ENCODE measurements at regions not wholly inside any gene's neighbourhood (a gene's known extent, or its start where the extent isn't known, plus 50 kb on each side); places are given as distances from the start of the nearest gene placed in this dataset.
"Not testable (repeated sequence)": the region's sequence is repeated elsewhere in the genome, so short reads cannot be mapped to it uniquely, and the experiment has no call there.

GRCh38 chr4:28269426-28269825 lies 1408.8 kb downstream of the STIM2 start:
- WGBS, 2 donors, result 55 to 64% methylated on average over 2 of the region's 2 CpGs
- Histone ChIP-seq H3K36me3 (ENCODE audit: control insufficient read depth in 1 of 2, insufficient read depth in 2 of 2, low read length in 1 of 2) (no peaks in the 10 kb centered on the region), H3K27me3 (ENCODE audit: control insufficient read depth in 1 of 2, insufficient read depth in 2 of 2, low read length in 1 of 2) (no peaks in the 10 kb centered on the region), H3K27ac (ENCODE audit: low read depth in 1 of 2, low read length in 2 of 2) (no peak overlapping the region), H3K9me3 (ENCODE audit: control insufficient read depth, low read length) (no peaks in the 10 kb centered on the region), H3K4me3 (ENCODE audit: low read length in 2 of 2) (no peak overlapping the region), H3K4me1 (ENCODE audit: control insufficient read depth in 1 of 2, insufficient read depth in 2 of 2, low read length in 2 of 2) (no peaks in the 10 kb centered on the region)
- DNase-seq (no peak), ATAC-seq (ENCODE audit: low FRiP score) (no peak)
- intact Hi-C loops (cut with DNase I), result no loop called here

- H3K4me1 ChIP-seq (ENCODE audit: control insufficient read depth in 1 of 2, insufficient read depth in 2 of 2, low read length in 2 of 2), result no peaks in the 10 kb centered on the region
- H3K9me3 ChIP-seq (ENCODE audit: control insufficient read depth, low read length), result no peaks in the 10 kb centered on the region
- no peaks in the 10 kb centered on the region for H3K27me3 ChIP-seq (ENCODE audit: control insufficient read depth in 1 of 2, insufficient read depth in 2 of 2, low read length in 1 of 2)
- ATAC-seq (ENCODE audit: low FRiP score) (no peak), DNase-seq (no peak)
- intact Hi-C loops (cut with DNase I), result no loop called here
- no peaks in the 10 kb centered on the region for H3K36me3 ChIP-seq (ENCODE audit: control insufficient read depth in 1 of 2, insufficient read depth in 2 of 2, low read length in 1 of 2)
- no peak overlapping the region for H3K27ac ChIP-seq (ENCODE audit: low read depth in 1 of 2, low read length in 2 of 2)
- H3K4me3 ChIP-seq (ENCODE audit: low read length in 2 of 2), result no peak overlapping the region
These were observed 1417.3 kb downstream of the STIM2 start for GRCh38 chr4:28277931-28278330.

DNA sequence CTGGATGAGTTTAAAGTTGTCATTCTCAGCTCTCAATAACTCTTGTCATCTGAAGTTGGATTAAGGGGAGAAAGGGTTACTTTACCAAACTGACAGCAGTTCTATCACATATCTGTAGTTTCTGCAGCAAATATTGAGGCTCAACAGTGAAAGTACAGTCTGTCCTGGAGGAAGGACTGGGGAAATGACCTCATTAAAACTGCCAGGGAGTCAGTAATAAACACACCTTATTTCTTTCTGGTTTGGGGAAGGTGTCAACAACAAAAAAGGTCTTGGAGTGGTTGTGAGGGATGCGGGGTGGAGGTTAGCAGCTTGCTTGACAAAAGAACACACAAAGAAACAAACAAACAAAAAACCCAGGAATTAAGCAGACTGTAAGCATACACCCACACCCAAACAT lies 1418.0 kb downstream of the STIM2 start:
- WGBS, 2 donors, result 70 to 79% methylated on average over 1 of the region's 1 CpG
- DNase-seq (no peak), ATAC-seq (ENCODE audit: low FRiP score) (no peak)
- no peaks in the 10 kb centered on the region for H3K27me3 ChIP-seq (ENCODE audit: control insufficient read depth in 1 of 2, insufficient read depth in 2 of 2, low read length in 1 of 2)
- no peaks in the 10 kb centered on the region for H3K9me3 ChIP-seq (ENCODE audit: control insufficient read depth, low read length)
- no peaks in the 10 kb centered on the region for H3K4me1 ChIP-seq (ENCODE audit: control insufficient read depth in 1 of 2, insufficient read depth in 2 of 2, low read length in 2 of 2)
- H3K36me3 ChIP-seq (ENCODE audit: control insufficient read depth in 1 of 2, insufficient read depth in 2 of 2, low read length in 1 of 2), result no peaks in the 10 kb centered on the region
- intact Hi-C loops (cut with DNase I), result no loop called here
- H3K27ac ChIP-seq (ENCODE audit: low read depth in 1 of 2, low read length in 2 of 2), result no peak overlapping the region
- H3K4me3 ChIP-seq (ENCODE audit: low read length in 2 of 2), result no peak overlapping the region

DNA sequence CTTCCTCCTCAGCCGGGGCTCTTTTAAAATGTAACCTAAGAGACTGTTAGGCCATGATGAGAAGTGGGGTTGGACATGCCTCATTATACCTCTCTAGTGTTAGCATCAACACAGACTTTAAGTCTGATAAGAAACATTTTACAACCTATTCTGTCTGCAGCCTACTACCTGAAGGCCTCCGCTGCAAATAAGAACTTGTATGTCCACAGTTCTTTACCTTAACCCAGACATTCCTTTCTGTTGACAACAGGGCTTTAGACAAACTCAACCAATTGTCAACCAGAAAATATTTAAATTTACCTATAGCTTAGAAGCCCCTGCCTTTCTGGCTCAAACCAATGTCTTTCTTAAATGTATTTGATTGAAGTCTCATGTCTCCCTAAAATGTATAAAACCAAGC lies 1418.6 kb downstream of the STIM2 start:
- Histone ChIP-seq H3K9me3 (ENCODE audit: control insufficient read depth, low read length) (no peaks in the 10 kb centered on the region), H3K27me3 (ENCODE audit: control insufficient read depth in 1 of 2, insufficient read depth in 2 of 2, low read length in 1 of 2) (no peaks in the 10 kb centered on the region), H3K4me3 (ENCODE audit: low read length in 2 of 2) (no peak overlapping the region), H3K27ac (ENCODE audit: low read depth in 1 of 2, low read length in 2 of 2) (no peak overlapping the region), H3K36me3 (ENCODE audit: control insufficient read depth in 1 of 2, insufficient read depth in 2 of 2, low read length in 1 of 2) (no peaks in the 10 kb centered on the region), H3K4me1 (ENCODE audit: control insufficient read depth in 1 of 2, insufficient read depth in 2 of 2, low read length in 2 of 2) (no peaks in the 10 kb centered on the region)
- WGBS, 2 donors, result 84 to 89% methylated on average over 2 of the region's 2 CpGs
- ATAC-seq (ENCODE audit: low FRiP score) (no peak), DNase-seq (no peak)
- intact Hi-C loops (cut with DNase I), result no loop called here

GRCh38 chr4:28286266-28286665 lies 1425.6 kb downstream of the STIM2 start:
- H3K4me3 ChIP-seq (ENCODE audit: low read length in 2 of 2); H3K36me3 ChIP-seq (ENCODE audit: control insufficient read depth in 1 of 2, insufficient read depth in 2 of 2, low read length in 1 of 2); H3K27ac ChIP-seq (ENCODE audit: low read depth in 1 of 2, low read length in 2 of 2); H3K27me3 ChIP-seq (ENCODE audit: control insufficient read depth in 1 of 2, insufficient read depth in 2 of 2, low read length in 1 of 2); H3K9me3 ChIP-seq (ENCODE audit: control insufficient read depth, low read length); H3K4me1 ChIP-seq (ENCODE audit: control insufficient read depth in 1 of 2, insufficient read depth in 2 of 2, low read length in 2 of 2); intact Hi-C loops (cut with DNase I); DNase-seq; ATAC-seq (ENCODE audit: low FRiP score): not testable (repeated sequence)
- 96% methylated on average over 9 of the region's 9 CpGs for WGBS, 2 donors

DNA sequence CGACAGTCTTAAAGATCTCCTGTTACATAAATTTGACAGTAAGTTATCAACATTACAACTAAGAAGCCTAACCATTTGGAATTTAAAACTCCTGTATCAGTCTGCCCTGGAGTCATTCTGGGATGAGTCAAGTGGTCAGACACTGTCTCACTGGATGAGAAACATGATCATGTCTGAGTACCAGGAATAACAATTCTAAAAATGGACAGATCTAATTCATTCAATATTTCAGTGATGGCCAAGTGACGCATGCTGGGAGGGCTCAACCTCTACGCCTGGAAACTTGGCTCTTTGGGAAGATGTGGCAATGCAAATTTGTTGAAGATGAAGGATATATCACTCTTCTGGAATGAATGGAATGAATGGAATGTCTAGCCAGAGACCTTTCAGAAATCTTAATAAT lies 1427.2 kb downstream of the STIM2 start:
- Histone ChIP-seq H3K4me3 (ENCODE audit: low read length in 2 of 2) (no peak overlapping the region), H3K4me1 (ENCODE audit: control insufficient read depth in 1 of 2, insufficient read depth in 2 of 2, low read length in 2 of 2) (no peaks in the 10 kb centered on the region), H3K9me3 (ENCODE audit: control insufficient read depth, low read length) (no peaks in the 10 kb centered on the region), H3K27ac (ENCODE audit: low read depth in 1 of 2, low read length in 2 of 2) (no peak overlapping the region), H3K36me3 (ENCODE audit: control insufficient read depth in 1 of 2, insufficient read depth in 2 of 2, low read length in 1 of 2) (no peaks in the 10 kb centered on the region), H3K27me3 (ENCODE audit: control insufficient read depth in 1 of 2, insufficient read depth in 2 of 2, low read length in 1 of 2) (no peaks in the 10 kb centered on the region)
- DNase-seq (no peak), ATAC-seq (ENCODE audit: low FRiP score) (peak; percentile 48)
- 15 to 19% methylated on average over 3 of the region's 3 CpGs for WGBS, 2 donors
- intact Hi-C loops (cut with DNase I), result no loop called here

GRCh38 chr4:28296239-28296638 lies 1435.6 kb downstream of the STIM2 start:
- Histone ChIP-seq H3K36me3 (ENCODE audit: control insufficient read depth in 1 of 2, insufficient read depth in 2 of 2, low read length in 1 of 2) (no peaks in the 10 kb centered on the region), H3K9me3 (ENCODE audit: control insufficient read depth, low read length) (no peaks in the 10 kb centered on the region), H3K4me1 (ENCODE audit: control insufficient read depth in 1 of 2, insufficient read depth in 2 of 2, low read length in 2 of 2) (no peaks in the 10 kb centered on the region), H3K27ac (ENCODE audit: low read depth in 1 of 2, low read length in 2 of 2) (no peak overlapping the region), H3K4me3 (ENCODE audit: low read length in 2 of 2) (no peak overlapping the region), H3K27me3 (ENCODE audit: control insufficient read depth in 1 of 2, insufficient read depth in 2 of 2, low read length in 1 of 2) (no peaks in the 10 kb centered on the region)
- DNase-seq, result no peak
- no peak for ATAC-seq (ENCODE audit: low FRiP score)
- WGBS, 2 donors, result 83 to 88% methylated on average over 1 of the region's 1 CpG
- intact Hi-C loops (cut with DNase I), result no loop called here

DNA sequence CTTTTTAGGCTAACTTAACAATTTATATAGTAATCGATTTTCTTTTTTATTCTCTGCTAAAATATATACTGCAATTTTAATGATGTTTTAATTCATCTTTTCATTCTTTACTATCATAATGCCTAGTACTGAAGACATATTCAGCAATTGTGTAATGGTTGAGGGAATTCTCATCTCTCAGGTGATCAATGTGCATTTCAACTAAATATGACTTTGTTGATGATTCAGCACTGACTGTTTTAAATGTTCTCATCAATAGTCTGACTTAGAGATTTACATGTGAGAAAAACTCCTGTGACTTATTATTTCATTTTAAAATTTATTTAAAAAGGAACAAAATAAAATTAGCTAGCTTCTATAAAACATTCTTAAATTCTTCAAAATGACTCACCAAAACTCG lies 1450.3 kb downstream of the STIM2 start:
- no peak for ATAC-seq (ENCODE audit: low FRiP score)
- 78 to 80% methylated on average over 2 of the region's 2 CpGs for WGBS, 2 donors
- Histone ChIP-seq H3K4me3 (ENCODE audit: low read length in 2 of 2) (no peak overlapping the region), H3K27ac (ENCODE audit: low read depth in 1 of 2, low read length in 2 of 2) (no peak overlapping the region), H3K4me1 (ENCODE audit: control insufficient read depth in 1 of 2, insufficient read depth in 2 of 2, low read length in 2 of 2) (no peaks in the 10 kb centered on the region), H3K27me3 (ENCODE audit: control insufficient read depth in 1 of 2, insufficient read depth in 2 of 2, low read length in 1 of 2) (no peaks in the 10 kb centered on the region), H3K9me3 (ENCODE audit: control insufficient read depth, low read length) (no peaks in the 10 kb centered on the region), H3K36me3 (ENCODE audit: control insufficient read depth in 1 of 2, insufficient read depth in 2 of 2, low read length in 1 of 2) (no peaks in the 10 kb centered on the region)
- intact Hi-C loops (cut with DNase I), result no loop called here
- no peak for DNase-seq

GRCh38 chr4:28312497-28312896 lies 1451.9 kb downstream of the STIM2 start:
- H3K27ac ChIP-seq (ENCODE audit: low read depth in 1 of 2, low read length in 2 of 2); DNase-seq; intact Hi-C loops (cut with DNase I); H3K36me3 ChIP-seq (ENCODE audit: control insufficient read depth in 1 of 2, insufficient read depth in 2 of 2, low read length in 1 of 2); H3K27me3 ChIP-seq (ENCODE audit: control insufficient read depth in 1 of 2, insufficient read depth in 2 of 2, low read length in 1 of 2); H3K9me3 ChIP-seq (ENCODE audit: control insufficient read depth, low read length); ATAC-seq (ENCODE audit: low FRiP score); H3K4me3 ChIP-seq (ENCODE audit: low read length in 2 of 2); H3K4me1 ChIP-seq (ENCODE audit: control insufficient read depth in 1 of 2, insufficient read depth in 2 of 2, low read length in 2 of 2): not testable (repeated sequence)
- WGBS, 2 donors, result 77 to 80% methylated on average over 11 of the region's 11 CpGs
